ENCODE measurements at regions not wholly inside any gene's neighbourhood (a gene's known extent, or its start where the extent isn't known, plus 50 kb on each side); places are given as distances from the start of the nearest gene placed in this dataset.

DNA sequence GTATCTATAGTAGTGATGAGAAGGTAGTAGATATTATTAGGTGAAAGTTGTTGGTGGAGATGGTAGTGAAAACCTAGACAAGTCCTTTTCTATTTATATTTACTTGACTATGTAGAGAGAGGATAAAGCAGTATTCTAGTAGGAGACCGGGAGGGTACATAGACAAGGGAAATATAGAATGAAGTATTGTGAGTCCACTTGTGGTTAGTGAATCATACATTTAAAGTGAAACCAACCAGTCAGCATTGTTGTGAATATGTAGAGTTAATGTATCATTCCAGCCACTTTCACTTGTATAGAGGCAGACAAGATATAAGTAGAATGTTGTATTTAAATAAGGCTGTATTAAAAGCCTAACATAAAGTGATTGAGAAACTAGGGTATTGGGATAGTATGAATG lies 1711.3 kb upstream of the ACO1 start:
- no peak overlapping the region for H3K9ac ChIP-seq (ENCODE audit: low read length)
- H3K27me3 ChIP-seq (ENCODE audit: insufficient read depth, low read length) = no peaks in the 10 kb centered on the region
- no peak overlapping the region for H3K27ac ChIP-seq (ENCODE audit: low read depth, low read length)
- no peaks in the 10 kb centered on the region for H3K79me2 ChIP-seq (ENCODE audit: control insufficient read depth, insufficient read depth, low read length, poor library complexity)
- no peak overlapping the region for H3K14ac ChIP-seq (ENCODE audit: low read length)
- no peak overlapping the region for H3K18ac ChIP-seq (ENCODE audit: low read length)
- H4K91ac ChIP-seq (ENCODE audit: low read depth, low read length) = no peak overlapping the region
- H2AK5ac ChIP-seq (ENCODE audit: low read length) = no peak overlapping the region
- H2BK120ac ChIP-seq (ENCODE audit: insufficient read depth, low read length, poor library complexity) = no peak overlapping the region
- H3K36me3 ChIP-seq (ENCODE audit: control insufficient read depth in 1 of 2, insufficient read depth in 2 of 2, low read length in 2 of 2) = no peaks in the 10 kb centered on the region
- H3K9me3 ChIP-seq (ENCODE audit: insufficient read depth, low read depth, low read length) = no peaks in the 10 kb centered on the region
- DNase-seq = no peak
- WGBS (ENCODE audit: extremely low coverage, insufficient coverage, insufficient read length) = no CpG with 5 or more reads among the region's 1 CpG
- no peak overlapping the region for H3K4ac ChIP-seq (ENCODE audit: low read depth, low read length)
- no peak overlapping the region for H2AFZ ChIP-seq (ENCODE audit: insufficient read depth, low read length, poor library complexity)
- no peak overlapping the region for H3K23ac ChIP-seq (ENCODE audit: low read length)
- no peak overlapping the region for H4K8ac ChIP-seq (ENCODE audit: low read depth, low read length)
- H3K4me1 ChIP-seq (ENCODE audit: control insufficient read depth in 1 of 2, insufficient read depth in 2 of 2, low read length in 2 of 2) = no peaks in the 10 kb centered on the region
- H2BK12ac ChIP-seq (ENCODE audit: low read length) = no peak overlapping the region
- H4K12ac ChIP-seq (ENCODE audit: low read depth, low read length) = no peak overlapping the region
- H2BK5ac ChIP-seq (ENCODE audit: low read depth, low read length, poor library complexity) = no peak overlapping the region
- H3K79me1 ChIP-seq (ENCODE audit: low read length) = no peaks in the 10 kb centered on the region
- no peak overlapping the region for H3K4me3 ChIP-seq (ENCODE audit: low read depth, low read length)
- H3K4me2 ChIP-seq (ENCODE audit: low read length) = no peak overlapping the region

DNA sequence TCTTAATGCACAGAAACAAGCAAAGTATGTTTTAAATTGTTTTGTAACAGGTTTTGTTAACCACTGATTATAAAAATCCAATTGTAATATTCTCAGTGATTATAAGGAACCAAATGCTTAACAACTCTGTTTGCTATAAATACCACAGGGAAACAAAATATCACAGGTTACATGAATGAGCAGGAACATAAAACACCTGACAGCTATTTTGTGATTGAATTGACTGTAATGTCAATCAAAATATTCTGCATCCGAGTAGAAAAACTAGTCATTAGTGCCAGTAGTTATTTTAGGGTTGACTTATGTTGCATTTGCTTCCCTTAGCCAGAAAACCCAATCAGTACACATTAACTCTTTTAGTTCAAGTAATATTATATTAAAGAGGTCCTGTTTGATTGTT lies 1707.8 kb upstream of the ACO1 start:
- Histone ChIP-seq H3K4me1 (ENCODE audit: control insufficient read depth in 1 of 2, insufficient read depth in 2 of 2, low read length in 2 of 2) (no peaks in the 10 kb centered on the region), H3K23ac (ENCODE audit: low read length) (no peak overlapping the region), H3K14ac (ENCODE audit: low read length) (no peak overlapping the region), H3K9ac (ENCODE audit: low read length) (no peak overlapping the region), H3K4me3 (ENCODE audit: low read depth, low read length) (no peak overlapping the region), H3K4ac (ENCODE audit: low read depth, low read length) (no peak overlapping the region), H3K36me3 (ENCODE audit: control insufficient read depth in 1 of 2, insufficient read depth in 2 of 2, low read length in 2 of 2) (no peaks in the 10 kb centered on the region), H2AFZ (ENCODE audit: insufficient read depth, low read length, poor library complexity) (no peak overlapping the region), H2BK12ac (ENCODE audit: low read length) (no peak overlapping the region), H3K27me3 (ENCODE audit: insufficient read depth, low read length) (no peaks in the 10 kb centered on the region), H3K9me3 (ENCODE audit: insufficient read depth, low read depth, low read length) (no peaks in the 10 kb centered on the region), H3K4me2 (ENCODE audit: low read length) (no peak overlapping the region), H3K18ac (ENCODE audit: low read length) (no peak overlapping the region), H2BK120ac (ENCODE audit: insufficient read depth, low read length, poor library complexity) (no peak overlapping the region), H2AK5ac (ENCODE audit: low read length) (no peak overlapping the region), H4K91ac (ENCODE audit: low read depth, low read length) (no peak overlapping the region), H3K79me2 (ENCODE audit: control insufficient read depth, insufficient read depth, low read length, poor library complexity) (no peaks in the 10 kb centered on the region), H3K79me1 (ENCODE audit: low read length) (no peaks in the 10 kb centered on the region), H2BK5ac (ENCODE audit: low read depth, low read length, poor library complexity) (no peak overlapping the region), H4K12ac (ENCODE audit: low read depth, low read length) (no peak overlapping the region), H4K8ac (ENCODE audit: low read depth, low read length) (no peak overlapping the region), H3K27ac (ENCODE audit: low read depth, low read length) (no peak overlapping the region)
- no CpG with 5 or more reads among the region's 1 CpG for WGBS (ENCODE audit: extremely low coverage, insufficient coverage, insufficient read length)
- no peak for DNase-seq

DNA sequence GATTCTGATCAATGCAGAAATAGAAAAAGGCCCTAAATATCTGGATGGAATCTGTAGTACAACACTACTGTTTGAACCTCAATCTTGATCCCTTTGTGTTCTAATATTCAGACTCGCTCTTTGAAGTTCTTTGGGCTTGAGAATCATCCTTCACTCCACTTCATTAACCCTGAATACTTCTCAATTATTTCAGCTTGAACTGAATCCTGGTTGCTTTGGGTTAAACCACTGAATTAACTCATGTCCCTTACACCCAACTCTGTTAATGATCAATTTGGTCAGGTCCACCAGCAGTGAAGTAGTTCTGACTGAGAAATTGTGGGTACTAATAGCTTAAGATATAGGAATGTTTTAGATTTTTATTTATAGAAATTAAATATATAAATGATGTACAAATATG lies 1707.2 kb upstream of the ACO1 start:
- Histone ChIP-seq H3K79me2 (ENCODE audit: control insufficient read depth, insufficient read depth, low read length, poor library complexity) (no peaks in the 10 kb centered on the region), H3K14ac (ENCODE audit: low read length) (no peak overlapping the region), H4K8ac (ENCODE audit: low read depth, low read length) (no peak overlapping the region), H3K27ac (ENCODE audit: low read depth, low read length) (no peak overlapping the region), H3K9ac (ENCODE audit: low read length) (no peak overlapping the region), H2BK5ac (ENCODE audit: low read depth, low read length, poor library complexity) (no peak overlapping the region), H2BK12ac (ENCODE audit: low read length) (no peak overlapping the region), H3K4me3 (ENCODE audit: low read depth, low read length) (no peak overlapping the region), H2AK5ac (ENCODE audit: low read length) (no peak overlapping the region), H2BK120ac (ENCODE audit: insufficient read depth, low read length, poor library complexity) (no peak overlapping the region), H3K4me2 (ENCODE audit: low read length) (no peak overlapping the region), H3K36me3 (ENCODE audit: control insufficient read depth in 1 of 2, insufficient read depth in 2 of 2, low read length in 2 of 2) (no peaks in the 10 kb centered on the region), H3K9me3 (ENCODE audit: insufficient read depth, low read depth, low read length) (no peaks in the 10 kb centered on the region), H3K18ac (ENCODE audit: low read length) (no peak overlapping the region), H3K4me1 (ENCODE audit: control insufficient read depth in 1 of 2, insufficient read depth in 2 of 2, low read length in 2 of 2) (no peaks in the 10 kb centered on the region), H3K79me1 (ENCODE audit: low read length) (no peaks in the 10 kb centered on the region), H4K12ac (ENCODE audit: low read depth, low read length) (no peak overlapping the region), H3K23ac (ENCODE audit: low read length) (no peak overlapping the region), H4K91ac (ENCODE audit: low read depth, low read length) (no peak overlapping the region), H2AFZ (ENCODE audit: insufficient read depth, low read length, poor library complexity) (no peak overlapping the region), H3K27me3 (ENCODE audit: insufficient read depth, low read length) (no peaks in the 10 kb centered on the region), H3K4ac (ENCODE audit: low read depth, low read length) (no peak overlapping the region)
- no CpG with 5 or more reads among the region's 1 CpG for WGBS (ENCODE audit: extremely low coverage, insufficient coverage, insufficient read length)
- no peak for DNase-seq

DNA sequence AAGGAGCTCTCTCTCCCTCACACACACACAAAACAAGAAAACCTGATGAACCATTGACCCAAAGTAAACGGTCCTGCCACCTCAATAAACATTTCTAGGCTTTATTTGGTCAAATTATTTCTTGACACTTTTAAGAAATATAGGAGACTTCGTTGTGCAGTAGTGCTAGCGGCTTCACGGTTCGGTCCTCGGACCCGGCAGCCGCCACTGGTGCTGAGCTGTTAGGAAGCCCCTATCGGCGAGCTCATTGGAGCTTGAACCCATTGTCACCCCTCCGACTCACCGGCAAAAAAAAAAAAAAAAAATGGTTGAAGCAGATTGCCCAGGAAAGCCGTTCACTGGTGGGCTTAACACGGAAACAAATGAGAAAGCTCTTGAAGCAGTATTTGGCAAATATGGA lies 1695.6 kb upstream of the ACO1 start:
- H2AK5ac ChIP-seq (ENCODE audit: low read length) = no peak overlapping the region
- no peak overlapping the region for H2AFZ ChIP-seq (ENCODE audit: insufficient read depth, low read length, poor library complexity)
- no peak for DNase-seq
- H3K79me1 ChIP-seq (ENCODE audit: low read length) = no peaks in the 10 kb centered on the region
- no peak overlapping the region for H3K4me3 ChIP-seq (ENCODE audit: low read depth, low read length)
- no peak overlapping the region for H3K4ac ChIP-seq (ENCODE audit: low read depth, low read length)
- no peaks in the 10 kb centered on the region for H3K4me1 ChIP-seq (ENCODE audit: control insufficient read depth in 1 of 2, insufficient read depth in 2 of 2, low read length in 2 of 2)
- no peak overlapping the region for H3K18ac ChIP-seq (ENCODE audit: low read length)
- no peaks in the 10 kb centered on the region for H3K79me2 ChIP-seq (ENCODE audit: control insufficient read depth, insufficient read depth, low read length, poor library complexity)
- no peaks in the 10 kb centered on the region for H3K36me3 ChIP-seq (ENCODE audit: control insufficient read depth in 1 of 2, insufficient read depth in 2 of 2, low read length in 2 of 2)
- no peak overlapping the region for H4K12ac ChIP-seq (ENCODE audit: low read depth, low read length)
- H3K23ac ChIP-seq (ENCODE audit: low read length) = no peak overlapping the region
- no peak overlapping the region for H3K27ac ChIP-seq (ENCODE audit: low read depth, low read length)
- no peak overlapping the region for H4K91ac ChIP-seq (ENCODE audit: low read depth, low read length)
- no peak overlapping the region for H2BK120ac ChIP-seq (ENCODE audit: insufficient read depth, low read length, poor library complexity)
- no peak overlapping the region for H4K8ac ChIP-seq (ENCODE audit: low read depth, low read length)
- no peak overlapping the region for H3K9ac ChIP-seq (ENCODE audit: low read length)
- H3K9me3 ChIP-seq (ENCODE audit: insufficient read depth, low read depth, low read length) = no peaks in the 10 kb centered on the region
- no peak overlapping the region for H2BK12ac ChIP-seq (ENCODE audit: low read length)
- no peaks in the 10 kb centered on the region for H3K27me3 ChIP-seq (ENCODE audit: insufficient read depth, low read length)
- no CpG with 5 or more reads among the region's 14 CpGs for WGBS (ENCODE audit: extremely low coverage, insufficient coverage, insufficient read length)
- no peak overlapping the region for H2BK5ac ChIP-seq (ENCODE audit: low read depth, low read length, poor library complexity)
- no peak overlapping the region for H3K14ac ChIP-seq (ENCODE audit: low read length)
- no peak overlapping the region for H3K4me2 ChIP-seq (ENCODE audit: low read length)
